ENCODE measurements at regions not wholly inside any gene's neighbourhood (a gene's known extent, or its start where the extent isn't known, plus 50 kb on each side); places are given as distances from the start of the nearest gene placed in this dataset.
"Not testable (repeated sequence)": the region's sequence is repeated elsewhere in the genome, so short reads cannot be mapped to it uniquely, and the experiment has no call there.

- no peak for DNase-seq (ENCODE audit: low read depth in 2 of 2)
Observed at GRCh38 chr7:69498671-69499070, 99.6 kb upstream of the AUTS2 start.

- no peak for DNase-seq (ENCODE audit: low read depth in 2 of 2)
Observed at GRCh38 chr7:69502358-69502757, 95.9 kb upstream of the AUTS2 start.

GRCh38 chr7:69504733-69505420 lies 93.4 kb upstream of the AUTS2 start:
- DNase-seq (ENCODE audit: low read depth in 2 of 2) = no peak

GRCh38 chr7:69508736-69509135 lies 89.5 kb upstream of the AUTS2 start:
- DNase-seq (ENCODE audit: low read depth in 2 of 2) = no peak

- DNase-seq (ENCODE audit: low read depth in 2 of 2) = no peak
Observed at GRCh38 chr7:69510114-69510513, 88.2 kb upstream of the AUTS2 start.

GRCh38 chr7:69515495-69516212 lies 82.6 kb upstream of the AUTS2 start:
- no peak for DNase-seq (ENCODE audit: low read depth in 2 of 2)

- no peak for DNase-seq (ENCODE audit: low read depth in 2 of 2)
Observed at GRCh38 chr7:69516238-69516820, 81.9 kb upstream of the AUTS2 start.

- no peak for DNase-seq (ENCODE audit: low read depth in 2 of 2)
Observed at GRCh38 chr7:69517985-69518704, 80.1 kb upstream of the AUTS2 start.

GRCh38 chr7:69518705-69519077 lies 79.6 kb upstream of the AUTS2 start:
- DNase-seq (ENCODE audit: low read depth in 2 of 2) = no peak

- DNase-seq (ENCODE audit: low read depth in 2 of 2) = no peak
Observed at GRCh38 chr7:69526570-69526969, 71.7 kb upstream of the AUTS2 start.

- no peak for DNase-seq (ENCODE audit: low read depth in 2 of 2)
Observed at GRCh38 chr7:69527706-69528105, 70.6 kb upstream of the AUTS2 start.

GRCh38 chr7:69531050-69531449 lies 67.2 kb upstream of the AUTS2 start:
- no peak for DNase-seq (ENCODE audit: low read depth in 2 of 2)

- no peak for DNase-seq (ENCODE audit: low read depth in 2 of 2)
Observed at GRCh38 chr7:69534461-69535041, 63.7 kb upstream of the AUTS2 start.

GRCh38 chr7:69537691-69538090 lies 60.6 kb upstream of the AUTS2 start:
- no peak for DNase-seq (ENCODE audit: low read depth in 2 of 2)

GRCh38 chr7:69539531-69539930 lies 58.7 kb upstream of the AUTS2 start:
- DNase-seq (ENCODE audit: low read depth in 2 of 2) = no peak

GRCh38 chr7:69540287-69540686 lies 58.0 kb upstream of the AUTS2 start:
- DNase-seq (ENCODE audit: low read depth in 2 of 2) = no peak

- DNase-seq (ENCODE audit: low read depth in 2 of 2) = not testable (repeated sequence)
Observed at GRCh38 chr7:69541779-69542432, 56.4 kb upstream of the AUTS2 start.

GRCh38 chr7:69545175-69545574 lies 53.1 kb upstream of the AUTS2 start:
- DNase-seq (ENCODE audit: low read depth in 2 of 2) = no peak

Data from stimulated activated CD4-positive, alpha-beta T cell treated with anti-CD3 and anti-CD28 coated beads, Interleukin-15, amount 100 ng/mL, for 48 hours (primary cell).